MM.1S (cell line): ENCODE measurements at regions not wholly inside any gene's neighbourhood (a gene's known extent, or its start where the extent isn't known, plus 50 kb on each side); places are given as distances from the start of the nearest gene placed in this dataset.

ENCODE experiments used
- DNase-seq: peaks from one replicate; pipeline ENCODE4 v3.0.0-alpha.2; 2015
- H2AFZ ChIP-seq: fragments of 300-600 bp; sonication (generic); 2 replicates; pipeline ENCODE4 v1.6.0; 2016; ENCODE audit warnings: antibody characterized with exemption, low read length
- H3F3A ChIP-seq: fragments of 300-600 bp; sonication (generic); 2 replicates; pipeline ENCODE4 v1.6.1; 2016; ENCODE audit warnings: mild to moderate bottlenecking, antibody characterized with exemption, low read length, moderate library complexity, mixed read lengths; ENCODE audit not compliant: insufficient read depth
- H3K27ac ChIP-seq: fragments of 300-600 bp; sonication (generic); 2 replicates; pipeline ENCODE4 v1.5.1; 2016; ENCODE audit warnings: mild to moderate bottlenecking, low read length
- H3K27me3 ChIP-seq: fragments of 300-600 bp; sonication (generic); replicated peaks from 2 replicates; pipeline ENCODE4 v1.6.0; 2016; ENCODE audit warnings: low read length; ENCODE audit not compliant: insufficient read depth
- H3K36me3 ChIP-seq: fragments of 300-600 bp; sonication (generic); replicated peaks from 2 replicates; pipeline ENCODE4 v1.6.1; 2016; ENCODE audit warnings: mild to moderate bottlenecking, low read length, mixed read lengths; ENCODE audit not compliant: insufficient read depth
- H3K4me1 ChIP-seq: fragments of 300-600 bp; sonication (generic); 2 replicates; pipeline ENCODE4 v1.6.1; 2016; ENCODE audit warnings: low read length, mixed read lengths
- H3K4me2 ChIP-seq: fragments of 300-600 bp; sonication (generic); 2 replicates; pipeline ENCODE4 v1.6.0; 2016; ENCODE audit warnings: low read depth, low read length
- H3K4me3 ChIP-seq: fragments of 300-600 bp; sonication (generic); 2 replicates; pipeline ENCODE4 v1.5.1; 2016; ENCODE audit warnings: low read length, mixed read lengths
- H3K79me2 ChIP-seq: fragments of 300-600 bp; sonication (generic); 2 replicates; pipeline ENCODE4 v1.6.1; 2016; ENCODE audit warnings: mixed run types, low read length, mixed read lengths
- H3K9ac ChIP-seq: fragments of 300-600 bp; sonication (generic); 2 replicates; pipeline ENCODE4 v1.6.1; 2016; ENCODE audit warnings: low read length, mixed read lengths
- H3K9me2 ChIP-seq: fragments of 300-600 bp; sonication (generic); replicated peaks from 2 replicates; pipeline ENCODE4 v1.6.1; 2016; ENCODE audit warnings: mild to moderate bottlenecking, low read length, mixed read lengths; ENCODE audit not compliant: insufficient read depth
- H3K9me3 ChIP-seq: fragments of 300-600 bp; sonication (generic); replicated peaks from 2 replicates; pipeline ENCODE4 v1.6.1; 2016; ENCODE audit warnings: mild to moderate bottlenecking, low read length, mixed read lengths; ENCODE audit not compliant: insufficient read depth
- H4K20me1 ChIP-seq: fragments of 300-600 bp; sonication (generic); 2 replicates; pipeline ENCODE4 v1.6.1; 2016; ENCODE audit warnings: mild to moderate bottlenecking, low read length, moderate library complexity, mixed read lengths; ENCODE audit not compliant: insufficient read depth
- EZH2 ChIP-seq: fragments of 300-600 bp; sonication (generic); optimal IDR thresholded peaks from 2 replicates; pipeline ENCODE3; 2017; ENCODE audit warnings: low read depth, mild to moderate bottlenecking, antibody characterized with exemption, low read length, mixed read lengths
- EZH2phosphoT487 ChIP-seq: fragments of 300-600 bp; sonication (generic); IDR thresholded peaks from 2 replicates; pipeline ENCODE4 v1.6.1; 2018; ENCODE audit warnings: antibody characterized with exemption, low read length
- TF ChIP-seq, protein P1 (sequence below): fragments of 300-600 bp; sonication (generic); IDR thresholded peaks from 2 replicates; pipeline ENCODE4 v1.5.1; 2016; ENCODE audit warnings: antibody characterized with exemption, low read length, mixed read lengths

- no peak overlapping the region for H3K9ac ChIP-seq
- H3K9me2 ChIP-seq, result no peaks in the 10 kb centered on the region
- H3K4me3 ChIP-seq, result no peak overlapping the region
- no peaks in the 10 kb centered on the region for H3K36me3 ChIP-seq
- no peak for DNase-seq
- TF ChIP-seq, protein P1, sequence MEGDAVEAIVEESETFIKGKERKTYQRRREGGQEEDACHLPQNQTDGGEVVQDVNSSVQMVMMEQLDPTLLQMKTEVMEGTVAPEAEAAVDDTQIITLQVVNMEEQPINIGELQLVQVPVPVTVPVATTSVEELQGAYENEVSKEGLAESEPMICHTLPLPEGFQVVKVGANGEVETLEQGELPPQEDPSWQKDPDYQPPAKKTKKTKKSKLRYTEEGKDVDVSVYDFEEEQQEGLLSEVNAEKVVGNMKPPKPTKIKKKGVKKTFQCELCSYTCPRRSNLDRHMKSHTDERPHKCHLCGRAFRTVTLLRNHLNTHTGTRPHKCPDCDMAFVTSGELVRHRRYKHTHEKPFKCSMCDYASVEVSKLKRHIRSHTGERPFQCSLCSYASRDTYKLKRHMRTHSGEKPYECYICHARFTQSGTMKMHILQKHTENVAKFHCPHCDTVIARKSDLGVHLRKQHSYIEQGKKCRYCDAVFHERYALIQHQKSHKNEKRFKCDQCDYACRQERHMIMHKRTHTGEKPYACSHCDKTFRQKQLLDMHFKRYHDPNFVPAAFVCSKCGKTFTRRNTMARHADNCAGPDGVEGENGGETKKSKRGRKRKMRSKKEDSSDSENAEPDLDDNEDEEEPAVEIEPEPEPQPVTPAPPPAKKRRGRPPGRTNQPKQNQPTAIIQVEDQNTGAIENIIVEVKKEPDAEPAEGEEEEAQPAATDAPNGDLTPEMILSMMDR, result no peak
- TF ChIP-seq EZH2phosphoT487 (no peak), EZH2 (no peak)
- H4K20me1 ChIP-seq, result no peaks in the 10 kb centered on the region
- H3K27ac ChIP-seq, result no peak overlapping the region
- H3K79me2 ChIP-seq, result no peaks in the 10 kb centered on the region
- H2AFZ ChIP-seq, result no peak overlapping the region
- H3K27me3 ChIP-seq, result no peaks in the 10 kb centered on the region
- no peaks in the 10 kb centered on the region for H3K4me1 ChIP-seq
- H3F3A ChIP-seq, result no peaks in the 10 kb centered on the region
- no peaks in the 10 kb centered on the region for H3K9me3 ChIP-seq
- no peak overlapping the region for H3K4me2 ChIP-seq
Measured at GRCh38 chr20:12502443-12502842, 506.3 kb upstream of the SPTLC3 start.

DNA sequence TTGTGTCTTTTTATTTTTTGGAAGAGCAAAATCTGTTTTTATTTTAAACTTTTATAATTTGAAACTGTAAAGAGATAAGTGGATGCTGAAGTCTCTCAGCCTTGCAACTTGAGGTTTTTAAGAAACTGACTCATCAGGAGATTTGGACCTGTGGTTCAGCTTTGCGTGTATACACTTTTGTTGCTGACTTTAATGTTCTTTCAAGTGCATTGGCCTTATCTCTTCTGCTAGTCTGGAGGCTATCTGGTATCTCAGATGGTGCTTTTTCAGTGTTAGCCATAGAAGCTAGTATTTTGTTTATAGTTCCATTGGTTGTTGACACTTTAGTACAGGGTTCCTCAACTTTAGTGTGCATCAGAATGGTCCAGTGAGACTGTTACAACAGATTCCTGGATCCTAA, 504.0 kb upstream of the SPTLC3 start:
- Histone ChIP-seq H3K9ac (no peak overlapping the region), H3K27ac (no peak overlapping the region), H3K79me2 (no peaks in the 10 kb centered on the region), H2AFZ (no peak overlapping the region), H3K36me3 (no peaks in the 10 kb centered on the region), H3F3A (no peaks in the 10 kb centered on the region), H3K9me3 (no peaks in the 10 kb centered on the region), H3K9me2 (no peaks in the 10 kb centered on the region), H3K4me1 (no peaks in the 10 kb centered on the region), H3K4me2 (no peak overlapping the region), H3K4me3 (no peak overlapping the region), H3K27me3 (no peaks in the 10 kb centered on the region), H4K20me1 (no peaks in the 10 kb centered on the region)
- TF ChIP-seq, protein P1, result no peak
- TF ChIP-seq EZH2 (no peak), EZH2phosphoT487 (no peak)
- DNase-seq, result no peak

DNA sequence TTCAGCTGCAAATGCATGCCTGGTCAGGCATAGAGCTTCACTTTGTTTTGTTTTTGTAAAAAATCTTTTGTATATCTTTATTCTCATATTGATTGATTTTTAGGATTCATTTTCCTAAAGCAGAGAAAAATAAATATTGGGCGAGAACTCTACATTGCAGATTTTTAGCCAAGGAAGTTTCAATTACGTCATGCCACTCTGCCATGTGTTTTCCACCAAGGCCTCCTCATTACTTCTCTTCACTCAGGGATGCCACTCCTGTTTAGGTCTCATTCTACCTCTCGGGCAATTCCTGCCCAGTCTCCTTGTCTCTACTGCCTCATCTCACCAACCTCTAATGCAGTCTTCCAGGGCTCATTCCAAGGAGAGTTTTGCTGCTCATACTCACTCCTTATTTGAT, 497.3 kb upstream of the SPTLC3 start:
- no peaks in the 10 kb centered on the region for H3F3A ChIP-seq
- no peaks in the 10 kb centered on the region for H3K4me1 ChIP-seq
- no peak overlapping the region for H3K9ac ChIP-seq
- H3K79me2 ChIP-seq, result no peaks in the 10 kb centered on the region
- DNase-seq, result no peak
- H2AFZ ChIP-seq, result no peak overlapping the region
- H3K4me2 ChIP-seq, result no peak overlapping the region
- H3K4me3 ChIP-seq, result no peak overlapping the region
- no peaks in the 10 kb centered on the region for H4K20me1 ChIP-seq
- no peak for TF ChIP-seq EZH2
- TF ChIP-seq, protein P1, result no peak
- no peaks in the 10 kb centered on the region for H3K36me3 ChIP-seq
- H3K9me2 ChIP-seq, result no peaks in the 10 kb centered on the region
- H3K27ac ChIP-seq, result no peak overlapping the region
- no peaks in the 10 kb centered on the region for H3K9me3 ChIP-seq
- H3K27me3 ChIP-seq, result no peaks in the 10 kb centered on the region
